Cerebellar cortex (tissue), 1 donor: ENCODE measurements at regions not wholly inside any gene's neighbourhood (a gene's known extent, or its start where the extent isn't known, plus 50 kb on each side); places are given as distances from the start of the nearest gene placed in this dataset.
A peak's percentile ranks its signal among the peaks of the same experiment; 100 is the strongest.
"Not testable (repeated sequence)": the region's sequence is repeated elsewhere in the genome, so short reads cannot be mapped to it uniquely, and the experiment has no call there.

Source experiments
- DNase-seq: peaks from one replicate; pipeline ENCODE4 v3.0.0-alpha.2; 2015; ENCODE audit warnings: low spot score

DNA sequence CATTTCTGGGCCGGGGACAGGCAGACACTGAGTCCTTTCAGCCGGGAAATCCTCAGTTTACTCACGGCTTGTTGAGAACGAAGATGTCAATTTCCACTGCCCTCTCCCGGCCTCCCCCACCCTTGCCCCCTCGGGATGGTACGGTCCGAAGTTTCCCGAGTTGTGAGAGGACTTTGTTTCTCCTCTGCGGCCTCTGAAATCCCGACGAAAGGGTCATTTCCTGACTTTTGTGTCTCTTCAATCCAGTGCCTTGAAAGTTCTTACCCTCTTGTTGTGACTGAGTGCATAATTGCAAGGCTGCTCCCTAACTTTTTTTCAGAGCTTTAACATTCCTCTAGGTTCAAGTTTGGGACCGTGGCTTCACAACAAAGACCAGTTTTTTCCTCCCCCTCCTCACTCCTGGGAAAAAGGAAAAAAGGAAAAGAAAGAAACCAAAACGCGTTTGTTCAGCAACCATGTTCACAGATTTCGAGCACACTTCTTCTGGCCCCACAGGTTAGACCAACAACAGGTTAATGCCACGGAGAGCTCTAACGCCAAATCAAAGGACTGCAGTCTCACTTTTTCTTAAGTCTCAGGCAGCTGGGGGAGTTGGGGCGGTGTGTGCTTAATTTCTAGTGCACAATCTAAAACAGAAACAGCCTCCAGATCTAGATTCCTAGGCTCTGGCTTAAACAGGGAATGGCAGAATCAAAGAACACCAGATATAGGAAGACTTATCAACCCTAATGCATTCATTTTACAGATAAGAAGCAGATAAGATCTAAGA lies 138.9 kb downstream of the TMCO5A start:
- DNase-seq, result no peak

DNA sequence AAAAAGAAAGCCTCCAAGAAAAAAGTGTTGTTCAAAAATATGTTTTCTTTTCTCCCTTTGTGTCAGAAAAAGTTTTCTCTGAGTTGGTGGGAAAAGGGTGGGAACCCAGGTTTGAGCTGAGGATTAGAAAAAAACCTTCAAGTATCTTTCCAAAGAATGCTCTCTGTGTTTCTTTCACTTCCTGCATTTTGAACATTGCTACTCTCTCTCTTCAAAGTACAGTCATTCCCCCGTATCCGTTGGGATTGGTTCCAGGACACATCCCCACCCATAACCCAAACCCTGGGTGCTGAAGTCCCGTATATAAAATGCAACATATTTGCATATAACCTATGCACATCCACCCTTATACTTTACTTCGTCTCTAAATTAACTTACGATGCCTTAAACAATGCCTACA lies 139.6 kb downstream of the TMCO5A start:
- no peak for DNase-seq

GRCh38 chr15:38075466-38075865 lies 141.0 kb downstream of the TMCO5A start:
- DNase-seq, result no peak

DNA sequence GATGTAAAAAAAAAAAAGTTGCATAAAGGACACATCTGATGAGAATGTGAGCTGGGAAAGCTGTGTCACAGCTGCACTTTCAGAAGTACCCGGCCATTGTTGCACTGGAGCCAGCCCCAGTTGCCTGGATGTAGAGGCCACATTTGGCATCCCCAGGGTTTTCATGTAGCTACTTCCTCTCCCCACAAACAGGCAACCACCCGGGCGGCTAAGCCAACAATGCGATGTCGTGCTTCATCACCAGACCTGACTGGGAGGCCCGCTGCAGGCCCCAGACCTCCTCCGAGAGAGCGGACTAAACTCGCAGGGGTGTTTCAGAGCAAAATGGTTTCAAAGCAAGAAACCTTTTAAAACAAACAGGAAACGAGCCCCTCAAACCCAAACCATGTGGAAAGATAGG lies 142.3 kb downstream of the TMCO5A start:
- DNase-seq, result no peak

DNA sequence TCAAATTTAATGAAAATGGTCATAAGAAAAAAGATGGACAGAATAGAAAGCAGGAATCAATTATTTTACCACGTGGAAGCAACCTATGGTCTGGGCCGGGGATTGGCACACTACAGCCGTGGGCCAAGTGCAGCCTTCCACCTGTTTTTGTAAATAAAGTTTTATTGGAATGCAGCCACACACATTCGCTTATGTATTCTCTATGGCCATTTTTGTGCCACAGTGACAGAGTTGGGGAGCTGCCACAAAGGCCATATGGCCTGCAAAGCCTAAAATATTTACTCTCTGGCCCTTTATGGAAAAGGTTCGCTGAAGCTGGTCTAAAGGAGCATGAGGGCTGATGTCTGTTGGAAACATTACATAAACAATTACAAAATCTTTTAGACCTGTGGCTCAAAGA lies 144.8 kb downstream of the TMCO5A start:
- peak; percentile 53 for DNase-seq

DNA sequence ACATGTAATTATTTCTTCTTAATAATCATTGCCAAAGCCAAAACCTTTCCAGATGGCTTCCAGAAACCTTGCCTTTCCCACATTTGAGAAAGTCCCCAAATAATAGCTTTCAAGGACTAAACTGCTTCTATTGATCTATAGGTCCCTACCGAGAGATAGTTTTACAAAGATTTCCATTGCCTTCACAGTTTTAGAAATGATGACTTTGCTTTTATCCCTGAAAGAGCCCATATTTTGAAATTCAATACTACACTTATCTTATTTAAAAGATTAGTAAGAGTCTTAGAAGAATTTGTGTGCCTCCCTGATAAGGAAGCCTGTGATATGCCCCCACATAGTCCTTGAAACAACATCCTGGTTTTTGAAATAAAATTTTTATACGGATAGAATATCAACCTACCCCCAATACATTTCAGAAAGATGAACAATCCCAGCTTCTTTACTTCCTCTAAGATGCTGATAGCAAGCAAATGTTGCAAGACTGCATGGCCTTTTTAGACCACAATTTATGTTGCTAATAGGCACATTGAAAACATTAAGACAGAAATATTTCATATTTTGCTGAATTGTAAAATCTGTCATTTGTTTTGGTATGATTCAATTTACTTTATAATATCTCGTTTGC lies 146.3 kb downstream of the TMCO5A start:
- DNase-seq, result no peak

GRCh38 chr15:38084289-38084688 lies 149.8 kb downstream of the TMCO5A start:
- no peak for DNase-seq

- DNase-seq, result no peak
Measured at GRCh38 chr15:38085114-38085513, 150.7 kb downstream of the TMCO5A start.

DNA sequence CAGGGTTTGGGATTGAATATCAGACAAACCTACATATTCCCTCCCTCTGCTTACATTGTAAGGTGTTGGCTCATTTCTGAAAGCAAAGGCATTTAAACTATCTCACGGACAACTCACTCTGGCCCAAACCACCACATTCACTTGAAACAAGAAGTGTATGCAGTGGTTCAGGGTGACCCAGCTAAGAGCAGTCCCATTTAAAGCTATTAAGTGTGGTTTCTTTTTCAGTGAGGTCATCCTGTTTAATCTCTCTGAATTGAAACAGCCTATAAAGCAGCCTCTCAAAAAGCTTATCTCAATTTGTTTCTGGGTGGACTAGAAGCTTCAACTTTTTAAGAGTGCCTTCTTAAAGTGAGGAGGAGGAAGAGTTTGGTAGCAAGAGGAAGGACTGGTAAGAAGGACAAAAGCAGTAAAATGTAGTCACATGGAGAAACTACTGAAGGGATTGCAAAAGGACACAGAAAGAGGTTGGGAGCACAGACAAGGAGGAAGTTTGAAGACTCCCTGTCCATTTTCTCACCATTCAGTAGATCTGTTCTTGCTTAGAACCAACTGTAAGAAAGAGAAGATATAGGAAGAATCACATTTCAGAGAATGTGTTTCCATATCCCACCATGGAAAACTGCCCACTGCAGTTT lies 151.6 kb downstream of the TMCO5A start:
- DNase-seq, result no peak

DNA sequence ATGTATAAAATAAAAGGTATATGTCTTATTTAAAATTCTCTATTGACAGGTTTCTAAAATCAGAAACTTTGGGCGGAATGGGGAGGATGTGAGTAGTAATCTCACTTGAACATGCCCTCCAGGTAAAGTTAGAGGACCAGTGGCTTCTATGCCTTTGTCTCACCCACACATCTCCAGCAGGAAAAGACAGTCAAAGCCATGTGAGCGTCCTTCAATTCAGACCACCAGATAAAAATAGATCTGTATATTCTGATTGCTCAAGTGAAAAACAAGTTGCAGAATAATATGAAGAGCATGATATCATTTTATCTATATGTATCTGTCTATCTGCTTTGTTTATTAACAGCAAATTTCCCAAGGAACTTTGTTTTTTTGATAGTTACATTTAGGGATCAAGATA lies 152.2 kb downstream of the TMCO5A start:
- DNase-seq, result no peak

DNA sequence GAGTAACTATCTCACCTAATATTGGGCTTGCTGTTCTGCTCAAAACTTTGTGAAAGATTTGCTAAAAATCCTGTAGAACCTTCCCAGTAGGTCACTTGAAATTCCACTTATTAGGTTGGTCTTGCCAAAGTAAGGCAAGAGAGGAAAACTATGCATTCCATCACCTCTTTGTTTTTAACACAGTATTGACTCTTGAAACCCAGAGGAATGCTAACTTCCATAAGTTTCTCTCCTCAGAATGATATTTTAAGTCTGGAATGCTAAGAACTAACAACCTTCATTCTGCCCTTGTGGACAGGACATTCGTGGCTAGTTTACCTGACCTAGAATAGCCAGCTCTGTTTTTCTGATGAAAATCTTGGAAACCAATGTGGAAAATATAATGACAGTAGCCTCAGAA lies 154.5 kb downstream of the TMCO5A start:
- no peak for DNase-seq

DNA sequence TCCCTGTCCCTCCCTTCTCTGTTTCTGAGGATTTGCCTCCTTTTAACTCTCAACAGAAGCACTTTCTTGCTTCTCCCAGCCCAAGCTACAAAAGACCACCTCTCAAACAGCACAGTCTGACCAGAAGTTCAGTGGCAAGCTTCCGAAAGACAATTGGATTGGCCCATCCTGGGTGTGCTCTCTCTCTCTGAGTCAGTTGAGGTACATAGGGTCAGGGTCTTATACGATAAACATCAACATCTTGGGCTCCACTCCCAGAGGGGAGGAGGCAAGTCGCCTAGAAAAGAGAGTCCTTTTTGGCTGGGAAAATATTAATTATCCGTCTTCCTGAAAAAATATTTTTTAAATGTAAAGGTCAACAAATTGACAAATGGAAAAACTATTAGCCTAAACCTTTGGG lies 155.8 kb downstream of the TMCO5A start:
- no peak for DNase-seq

GRCh38 chr15:38090678-38091077 lies 156.2 kb downstream of the TMCO5A start:
- no peak for DNase-seq

- DNase-seq, result no peak
Measured at GRCh38 chr15:38091078-38091645, 156.7 kb downstream of the TMCO5A start.

- no peak for DNase-seq
Measured at GRCh38 chr15:38093931-38094330, 158.7 kb upstream of the SPRED1 start.

GRCh38 chr15:38102972-38103371 lies 149.7 kb upstream of the SPRED1 start:
- no peak for DNase-seq

DNA sequence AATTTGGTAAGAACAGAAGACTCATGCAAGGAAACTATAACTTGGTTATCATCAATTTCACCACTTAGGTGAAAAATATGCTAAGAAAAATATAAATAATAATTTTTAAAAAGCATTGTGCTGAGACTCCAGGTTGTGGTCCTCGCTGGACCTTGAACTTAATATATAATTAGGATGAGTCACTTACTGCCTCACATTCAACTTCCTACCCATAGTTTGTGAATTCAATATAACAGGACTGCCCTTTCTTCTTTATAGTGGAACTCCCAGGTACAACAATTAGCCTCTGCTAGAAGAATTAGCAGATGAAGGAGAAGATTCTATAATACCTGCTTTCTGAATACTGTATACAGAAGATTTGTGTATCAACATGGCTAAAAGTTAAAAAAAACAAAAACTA lies 149.1 kb upstream of the SPRED1 start:
- no peak for DNase-seq

DNA sequence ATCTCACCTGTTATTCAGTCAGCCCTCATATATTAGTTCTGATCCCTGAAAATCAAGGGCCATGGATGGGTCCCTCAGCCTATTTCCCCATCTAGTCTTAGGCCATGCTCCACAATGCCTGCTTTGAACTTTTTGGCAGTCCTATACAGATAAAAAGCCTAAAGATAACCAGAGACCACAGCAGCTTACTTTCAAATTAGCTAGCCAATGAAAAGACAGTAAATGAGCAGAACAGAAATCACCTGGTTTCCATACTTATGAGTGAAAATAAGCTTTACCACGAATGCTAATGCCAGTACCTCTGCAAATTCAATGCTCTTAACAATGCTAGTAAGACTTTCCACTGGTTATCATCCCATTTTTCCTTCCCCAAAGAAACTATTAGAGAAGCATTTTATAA lies 141.6 kb upstream of the SPRED1 start:
- DNase-seq, result no peak

- DNase-seq, result no peak
Measured at GRCh38 chr15:38112406-38112805, 140.2 kb upstream of the SPRED1 start.

- no peak for DNase-seq
Measured at GRCh38 chr15:38115121-38115520, 137.5 kb upstream of the SPRED1 start.

DNA sequence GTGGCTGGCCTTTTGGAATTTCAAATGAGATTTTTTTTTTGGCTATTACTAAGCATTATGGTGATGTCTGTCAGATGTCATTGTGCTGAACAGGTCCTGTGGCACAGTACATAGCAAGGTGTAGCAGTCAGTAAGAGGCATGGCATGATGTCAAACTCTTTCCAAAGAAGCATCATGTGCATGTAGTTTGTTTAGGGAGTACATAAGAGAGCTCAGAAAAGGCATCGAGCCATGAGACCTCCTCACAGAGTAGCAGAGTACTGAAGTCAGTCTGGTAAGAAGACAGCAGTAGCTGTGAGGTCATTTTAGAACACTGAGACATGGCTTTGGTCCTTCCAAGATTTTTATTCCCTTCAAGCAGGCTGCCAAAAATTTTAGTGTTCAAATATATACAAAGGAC lies 134.9 kb upstream of the SPRED1 start:
- no peak for DNase-seq

- not testable (repeated sequence) for DNase-seq
Measured at GRCh38 chr15:38119865-38120264, 132.8 kb upstream of the SPRED1 start.

GRCh38 chr15:38127306-38127771 lies 125.3 kb upstream of the SPRED1 start:
- DNase-seq, result no peak
